ENCODE measurements at regions not wholly inside any gene's neighbourhood (a gene's known extent, or its start where the extent isn't known, plus 50 kb on each side); places are given as distances from the start of the nearest gene placed in this dataset.

GRCh38 chr2:217099561-217099960 is 239.7 kb upstream of the TNP1 start:
- DNase-seq: no peak

GRCh38 chr2:217098435-217098834 is 238.6 kb upstream of the TNP1 start:
- DNase-seq: no peak

- no peak for DNase-seq
Measured at GRCh38 chr2:217097346-217097745, 237.5 kb upstream of the TNP1 start.

GRCh38 chr2:217096474-217097225 is 236.8 kb upstream of the TNP1 start:
- no peak for DNase-seq

GRCh38 chr2:217095511-217096205 is 235.8 kb upstream of the TNP1 start:
- no peak for DNase-seq

- DNase-seq: no peak
Measured at GRCh38 chr2:217092710-217093379, 233.0 kb upstream of the TNP1 start.

- DNase-seq: no peak
Measured at GRCh38 chr2:217091531-217091930, 231.7 kb upstream of the TNP1 start.

- no peak for DNase-seq
Measured at GRCh38 chr2:217090884-217091283, 231.0 kb upstream of the TNP1 start.

GRCh38 chr2:217090024-217090473 is 230.2 kb upstream of the TNP1 start:
- no peak for DNase-seq

- DNase-seq: no peak
Measured at GRCh38 chr2:217086718-217087117, 226.9 kb upstream of the TNP1 start.

GRCh38 chr2:217086038-217086522 is 226.2 kb upstream of the TNP1 start:
- DNase-seq: peak in 1 of 58 donors; percentile 6

GRCh38 chr2:217085543-217085942 is 225.7 kb upstream of the TNP1 start:
- DNase-seq: no peak

GRCh38 chr2:217081799-217082198 is 221.9 kb upstream of the TNP1 start:
- DNase-seq: no peak

- DNase-seq: peak in 1 of 58 donors; percentile 3
Measured at GRCh38 chr2:217079165-217079564, 219.3 kb upstream of the TNP1 start.

- DNase-seq: no peak
Measured at GRCh38 chr2:217077831-217078407, 218.1 kb upstream of the TNP1 start.

- no peak for DNase-seq
Measured at GRCh38 chr2:217076657-217077232, 216.9 kb upstream of the TNP1 start.

- no peak for DNase-seq
Measured at GRCh38 chr2:217076058-217076435, 216.2 kb upstream of the TNP1 start.

- DNase-seq: no peak
Measured at GRCh38 chr2:217075268-217076057, 215.6 kb upstream of the TNP1 start.

GRCh38 chr2:217074576-217075255 is 214.9 kb upstream of the TNP1 start:
- DNase-seq: no peak

GRCh38 chr2:217071416-217071815 is 211.6 kb upstream of the TNP1 start:
- no peak for DNase-seq
